NCI-H2196 treated with DMSO at 0.1 percent for 48 hours (cell line): ENCODE measurements at regions not wholly inside any gene's neighbourhood (a gene's known extent, or its start where the extent isn't known, plus 50 kb on each side); places are given as distances from the start of the nearest gene placed in this dataset.

Experiments used
- DNase-seq: peaks from one replicate; lab custom pipeline; 2025; ENCODE audit not compliant: unreplicated experiment; lab: John Stamatoyannopoulos, UW

DNA sequence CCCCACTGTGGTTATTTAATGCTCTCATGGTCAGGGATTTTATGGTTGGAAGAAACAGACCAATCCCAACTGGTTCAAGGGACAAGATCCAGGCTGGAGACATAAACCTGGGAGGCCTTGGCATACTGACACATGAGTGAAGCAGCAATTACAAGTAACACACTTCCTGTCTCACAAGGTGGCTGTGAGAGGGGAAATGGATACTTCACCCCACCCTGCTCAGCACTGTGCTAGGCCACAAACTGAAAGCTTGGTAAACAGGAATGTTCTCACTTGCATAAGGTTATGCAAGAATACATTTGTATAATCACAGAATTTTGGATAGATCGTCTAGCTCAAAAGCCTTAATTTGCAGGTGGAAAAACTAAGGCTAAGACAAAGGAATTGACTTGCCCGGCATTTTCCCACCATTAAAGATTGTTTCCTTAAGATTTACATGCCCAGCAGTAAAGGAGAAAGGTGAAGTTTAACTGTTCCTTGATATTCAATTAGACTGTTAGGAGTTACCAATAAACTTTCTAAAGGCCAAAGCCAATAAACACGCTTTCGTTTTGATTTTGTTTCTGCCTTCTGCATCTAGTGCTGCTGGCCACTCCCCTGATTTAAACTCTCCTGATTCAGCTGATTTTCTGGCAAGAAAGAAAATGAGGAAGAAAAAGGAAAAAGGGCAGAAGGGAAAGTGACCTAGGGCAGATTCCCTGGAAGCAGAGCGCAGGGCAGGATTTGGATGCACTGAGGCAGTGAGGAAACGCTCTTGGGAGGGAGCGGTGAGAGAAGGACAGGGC, 215.6 kb upstream of the CDH5 start:
- no peak for DNase-seq

DNA sequence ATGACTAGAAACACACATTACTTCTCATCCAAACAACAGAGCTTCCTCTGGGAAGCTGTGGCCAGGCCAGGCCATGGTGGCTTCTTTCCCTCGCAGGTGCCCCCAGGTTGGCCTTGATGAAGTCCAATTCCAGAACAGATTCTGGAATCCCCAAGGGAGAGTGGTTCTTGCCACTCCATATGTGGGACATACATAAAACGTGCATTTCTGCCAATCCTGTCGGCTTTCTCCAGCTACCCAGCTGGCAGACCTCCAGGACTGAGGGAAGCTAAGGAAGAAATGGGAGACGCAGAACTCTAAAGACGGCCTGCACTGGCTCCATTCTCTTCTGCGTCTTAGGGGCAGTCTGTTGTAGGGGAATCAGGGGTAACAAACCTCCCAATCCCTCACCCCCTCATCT, 219.2 kb upstream of the CDH5 start:
- DNase-seq, result no peak

DNA sequence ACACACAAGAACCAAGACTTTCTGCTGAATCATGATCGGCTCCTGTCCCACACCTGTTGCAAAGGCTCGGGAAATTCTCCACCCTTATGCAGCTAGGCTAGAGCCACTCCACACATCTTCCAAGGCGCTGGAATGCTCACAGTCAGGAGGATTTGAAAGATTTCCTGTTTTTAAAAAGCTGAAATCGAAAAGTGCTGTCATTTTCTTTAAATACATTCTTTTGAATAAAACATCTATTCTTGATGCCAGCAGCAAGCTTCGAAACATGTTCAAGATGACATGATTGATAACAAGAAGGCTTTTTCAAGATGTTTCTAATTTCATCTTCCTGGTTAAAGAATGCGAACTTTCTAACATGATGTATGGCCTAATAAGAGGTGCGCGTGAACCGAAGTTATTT, 219.7 kb upstream of the CDH5 start:
- DNase-seq, result no peak

DNA sequence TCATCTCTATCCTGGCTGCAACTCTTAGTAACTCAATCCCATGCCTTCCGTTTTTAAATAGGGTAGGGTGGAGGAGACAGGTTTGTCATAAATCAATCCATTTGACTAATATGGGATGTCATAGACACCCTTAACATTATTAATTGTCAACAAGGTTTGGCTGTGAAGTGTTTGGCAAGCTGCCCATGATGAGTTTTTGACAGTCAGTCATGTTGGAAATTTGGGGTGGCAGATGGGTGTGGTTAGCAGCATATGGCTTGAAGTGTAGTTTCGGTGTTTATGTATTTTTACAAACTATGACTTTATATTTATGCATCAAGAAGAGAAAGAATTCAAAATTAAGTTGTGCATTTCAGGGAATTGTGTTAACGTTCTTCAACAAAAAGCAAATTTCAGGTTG, 221.8 kb upstream of the CDH5 start:
- no peak for DNase-seq

DNA sequence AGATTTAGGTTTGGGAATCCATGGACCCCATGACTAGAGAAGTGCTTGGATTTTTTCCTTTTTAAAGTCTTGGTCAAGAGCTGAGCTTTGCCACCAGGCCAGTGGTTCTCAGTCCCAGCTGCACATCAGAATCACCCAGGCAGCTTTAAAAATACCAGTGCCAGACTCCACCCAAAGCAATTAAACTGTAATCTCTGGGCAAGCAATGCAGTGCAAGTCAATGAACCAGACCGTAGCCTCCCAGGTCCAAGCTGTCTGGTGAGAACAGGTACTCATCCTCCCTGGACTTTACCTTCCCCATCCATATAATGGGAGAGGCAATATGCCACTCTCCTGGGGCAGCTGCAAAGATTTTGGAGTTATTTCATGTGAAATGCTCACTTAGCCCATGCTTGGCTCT, 223.1 kb upstream of the CDH5 start:
- DNase-seq, result no peak

DNA sequence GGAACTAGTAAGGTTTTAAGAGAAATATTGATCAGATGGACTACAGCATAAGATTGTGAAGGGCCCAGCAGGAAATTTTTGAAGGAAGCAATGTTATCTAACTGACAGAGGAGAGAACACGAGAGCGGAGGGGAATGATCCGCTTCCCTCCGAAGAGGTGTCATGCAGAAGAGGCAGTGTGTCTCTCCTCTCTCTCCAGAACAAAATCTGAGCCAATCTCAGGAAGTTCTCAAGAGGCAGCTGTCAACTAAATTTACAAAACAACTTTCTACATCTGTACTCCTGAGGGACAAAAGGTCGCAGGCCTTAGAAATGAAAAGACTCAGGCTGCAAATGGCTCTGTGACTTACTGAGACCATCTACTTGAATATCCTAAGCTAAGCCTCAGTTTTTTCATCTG, 224.6 kb upstream of the CDH5 start:
- no peak for DNase-seq

DNA sequence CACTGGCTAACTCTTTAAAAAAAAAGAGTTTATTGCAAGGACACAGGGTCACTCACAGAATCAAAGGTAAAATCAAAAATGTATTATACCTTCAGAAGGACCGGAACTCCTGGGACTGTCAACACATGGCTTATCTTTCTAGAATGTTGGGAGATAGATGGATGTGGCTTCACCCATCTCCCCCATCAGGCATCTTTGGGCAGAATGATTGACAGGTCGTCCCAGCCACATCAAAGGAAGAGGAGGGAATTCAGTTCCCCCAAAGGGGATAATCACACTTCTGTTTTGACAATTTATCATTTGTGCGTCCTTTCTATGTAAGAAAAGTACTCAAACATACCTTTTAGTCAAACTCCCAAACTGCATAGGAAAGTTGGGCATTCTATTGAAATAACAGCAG, 228.6 kb upstream of the CDH5 start:
- DNase-seq, result no peak

DNA sequence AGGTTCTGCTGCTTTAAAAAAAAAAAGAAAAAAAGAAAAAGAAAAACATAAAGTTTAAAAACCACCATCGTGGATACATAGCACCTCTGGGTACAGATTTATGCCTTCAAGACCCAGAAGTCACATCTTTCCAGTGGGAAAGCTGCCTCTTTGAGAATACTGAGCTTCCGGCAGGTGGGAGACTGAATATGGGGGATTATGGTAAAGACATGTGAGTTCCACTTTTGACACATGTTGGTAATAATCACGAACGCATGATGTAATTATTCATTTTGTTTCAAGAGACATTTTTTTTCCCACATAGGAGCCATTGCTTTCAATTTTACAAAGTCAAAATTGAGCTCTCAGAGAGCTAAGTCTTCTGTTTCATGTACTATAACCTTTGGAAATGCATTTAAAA, 229.7 kb upstream of the CDH5 start:
- no peak for DNase-seq

DNA sequence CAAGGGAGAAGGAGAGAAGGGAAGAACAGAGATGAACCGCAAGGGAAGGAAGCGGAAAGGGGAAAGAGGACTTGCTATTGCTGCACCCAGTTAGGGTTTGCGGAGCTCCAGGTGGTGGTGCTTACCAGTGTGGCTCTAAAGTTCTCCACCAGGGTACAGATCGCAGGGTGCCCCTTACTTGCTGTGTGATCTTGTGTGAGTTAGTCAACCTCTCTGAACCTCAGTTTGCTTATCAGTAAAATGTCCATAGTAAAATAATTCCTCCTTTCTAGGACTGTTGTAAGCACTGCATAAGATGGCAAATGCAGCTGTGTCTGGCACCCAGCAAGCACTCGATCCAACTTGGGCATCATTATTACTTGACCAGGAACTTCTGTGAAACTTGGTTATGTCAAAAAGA, 230.7 kb upstream of the CDH5 start:
- DNase-seq, result no peak

DNA sequence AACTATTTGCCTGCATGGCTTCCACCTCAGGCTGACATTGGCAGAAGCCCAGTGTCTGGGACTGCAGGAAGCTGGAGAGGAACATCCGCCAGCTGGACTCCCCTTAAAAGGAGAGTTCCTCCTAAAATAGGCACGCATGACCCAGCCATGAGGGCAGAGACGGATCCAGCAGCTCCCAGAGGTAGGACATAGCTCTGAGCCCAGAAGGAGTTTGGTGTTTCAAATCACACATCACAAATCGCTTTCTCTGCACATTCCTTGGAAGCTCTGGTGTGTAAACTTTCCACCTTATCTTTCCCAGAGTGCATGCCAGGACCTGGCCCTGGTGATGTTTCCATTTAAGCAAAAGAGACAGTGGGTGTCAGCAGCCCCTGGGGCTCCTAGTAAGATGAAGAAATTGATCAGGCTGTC, 231.1 kb upstream of the CDH5 start:
- no peak for DNase-seq

DNA sequence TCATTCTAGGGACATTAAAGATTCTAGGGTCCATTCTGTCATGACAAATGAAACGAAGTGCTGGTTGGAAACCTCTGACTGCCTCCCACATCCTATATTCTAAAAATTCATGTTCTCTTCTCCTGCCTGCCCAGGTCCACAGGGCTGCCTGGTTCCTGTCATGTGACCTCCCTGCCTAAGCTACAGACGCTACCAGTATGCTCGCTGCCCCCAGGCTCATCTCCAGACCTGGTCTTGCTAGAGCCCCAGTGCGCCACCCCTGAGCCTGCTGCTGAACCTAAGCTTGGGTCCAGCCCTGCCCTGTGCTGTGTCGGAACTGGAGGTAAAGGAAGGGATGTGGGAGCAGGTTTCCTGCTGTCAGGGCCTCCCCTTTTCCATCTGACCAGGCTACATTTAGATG, 231.6 kb upstream of the CDH5 start:
- DNase-seq, result no peak

DNA sequence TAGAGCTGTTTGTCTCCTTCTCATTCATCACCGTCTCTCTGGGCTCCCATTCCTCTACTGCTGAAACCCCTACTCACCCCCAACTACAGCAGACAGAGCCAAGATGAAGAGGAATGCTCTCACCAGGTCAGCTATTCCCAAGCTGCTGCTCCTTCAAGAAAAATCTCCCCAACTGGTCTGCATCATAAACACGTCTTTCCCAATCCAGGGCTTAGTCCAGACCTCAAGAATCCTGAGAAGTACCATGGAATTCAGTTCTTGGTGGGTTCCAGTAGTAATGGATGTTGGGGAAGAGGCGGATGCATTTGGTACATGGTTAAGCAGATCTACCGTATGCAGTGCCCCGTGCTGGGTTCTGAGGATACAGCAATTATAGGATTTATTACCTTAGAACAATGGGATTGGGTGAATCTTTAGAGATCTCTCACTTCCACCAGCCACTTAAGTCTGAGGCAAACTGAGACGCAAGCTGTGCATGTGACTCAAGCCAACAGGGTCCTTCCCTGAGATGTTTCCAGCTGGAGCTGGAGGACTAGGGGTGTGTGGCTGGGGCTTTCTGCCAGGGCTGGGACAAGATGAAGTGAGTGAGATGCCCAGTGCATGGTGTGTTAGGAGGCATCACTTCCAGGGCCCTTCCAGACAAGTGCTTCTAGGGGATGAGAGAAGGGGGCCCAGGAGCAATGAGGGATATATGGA, 232.7 kb upstream of the CDH5 start:
- no peak for DNase-seq

DNA sequence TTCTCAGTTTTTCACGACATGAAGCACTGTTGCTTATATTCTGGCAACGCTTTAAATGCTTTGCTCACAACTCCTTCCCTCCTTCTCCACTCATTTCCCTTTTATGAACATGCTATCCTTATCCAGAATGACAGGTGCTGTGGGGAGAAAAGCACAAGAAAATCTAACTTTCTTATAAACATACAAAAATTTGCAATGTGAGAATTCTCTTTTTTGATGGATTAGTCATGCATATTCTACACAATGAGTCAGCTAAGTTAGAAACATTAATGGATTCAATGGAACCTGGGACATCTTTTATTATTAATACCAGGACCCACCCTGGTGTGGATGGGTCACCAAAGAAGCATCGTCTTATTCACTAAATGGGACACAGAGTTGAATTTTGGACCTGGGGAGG, 234.6 kb upstream of the CDH5 start:
- DNase-seq, result no peak

DNA sequence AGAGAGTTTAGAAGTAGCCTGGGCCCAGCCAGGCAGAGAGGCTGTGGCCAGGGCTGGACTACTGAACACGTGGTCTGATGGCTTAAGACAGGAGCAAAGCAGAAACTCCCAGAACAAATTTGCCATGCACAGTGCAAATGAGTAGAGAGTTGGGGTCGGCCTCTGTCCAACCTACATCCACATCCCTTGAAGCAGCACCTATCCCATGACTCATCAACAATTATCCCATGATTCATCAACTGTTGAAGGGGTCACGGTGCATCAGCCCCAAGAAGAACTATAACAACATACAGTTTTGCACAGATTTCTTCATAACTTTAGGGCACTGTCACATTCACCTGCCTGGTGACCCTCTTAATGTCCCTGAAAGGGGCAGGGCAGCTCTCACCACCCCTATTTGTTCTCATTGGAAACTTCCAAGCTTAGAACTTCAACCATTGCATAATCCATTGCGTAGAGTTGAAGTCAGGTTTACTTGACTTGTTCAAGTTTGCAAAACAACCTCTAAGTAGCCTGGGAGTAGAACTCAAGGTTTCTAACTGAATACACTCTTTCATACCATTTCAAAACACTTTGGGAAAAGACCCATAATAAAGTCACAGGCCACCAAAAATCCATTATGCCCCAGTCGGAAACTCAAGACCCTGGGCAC, 235.2 kb upstream of the CDH5 start:
- no peak for DNase-seq

DNA sequence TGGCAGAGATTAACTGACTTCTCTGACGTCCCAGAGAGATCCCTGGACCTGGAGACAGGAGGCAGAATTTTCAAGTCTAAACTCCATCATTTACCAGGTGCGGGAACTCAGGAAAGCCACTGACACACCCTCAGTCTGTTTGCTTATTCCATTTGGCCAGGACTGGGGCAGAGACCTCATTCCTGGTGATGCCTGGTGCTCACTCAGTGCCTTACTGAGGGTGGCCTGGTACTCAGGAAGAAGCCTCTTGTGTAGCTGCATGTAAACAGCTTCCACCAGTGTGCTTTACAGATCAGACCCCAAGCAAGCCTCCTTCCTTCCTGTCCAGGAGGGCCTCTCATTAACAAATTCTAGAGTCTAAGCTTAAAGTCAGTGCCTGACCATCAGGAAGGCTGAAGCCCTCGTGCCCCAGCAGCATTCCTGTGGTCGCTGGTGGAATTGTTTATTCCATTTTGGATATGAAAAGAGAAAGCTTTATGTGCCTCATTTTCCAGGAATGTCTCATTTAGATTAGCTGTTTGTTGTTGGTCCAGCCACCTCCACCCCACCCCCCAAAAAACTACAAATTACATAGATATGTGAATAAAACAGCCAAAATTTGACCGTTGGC, 236.1 kb upstream of the CDH5 start:
- no peak for DNase-seq

DNA sequence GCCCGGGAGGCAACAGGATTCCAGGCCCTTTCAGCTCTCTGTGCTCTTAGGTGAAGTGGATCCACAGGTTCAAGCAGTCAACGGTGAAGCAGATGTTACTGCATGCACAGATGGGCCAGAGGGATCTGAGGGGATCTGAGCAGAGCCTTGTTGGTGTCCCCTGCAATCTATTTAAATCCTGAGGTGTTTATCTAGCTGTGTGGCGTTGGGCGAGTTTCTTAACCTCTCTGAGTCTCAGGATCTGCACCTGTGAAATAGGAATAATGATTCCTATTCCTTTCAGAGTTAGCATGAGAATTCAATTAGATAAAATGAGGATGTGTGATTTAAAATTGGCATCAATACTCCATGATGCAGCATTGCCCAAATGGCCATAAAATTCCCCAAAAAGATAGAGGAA, 237.3 kb upstream of the CDH5 start:
- no peak for DNase-seq

DNA sequence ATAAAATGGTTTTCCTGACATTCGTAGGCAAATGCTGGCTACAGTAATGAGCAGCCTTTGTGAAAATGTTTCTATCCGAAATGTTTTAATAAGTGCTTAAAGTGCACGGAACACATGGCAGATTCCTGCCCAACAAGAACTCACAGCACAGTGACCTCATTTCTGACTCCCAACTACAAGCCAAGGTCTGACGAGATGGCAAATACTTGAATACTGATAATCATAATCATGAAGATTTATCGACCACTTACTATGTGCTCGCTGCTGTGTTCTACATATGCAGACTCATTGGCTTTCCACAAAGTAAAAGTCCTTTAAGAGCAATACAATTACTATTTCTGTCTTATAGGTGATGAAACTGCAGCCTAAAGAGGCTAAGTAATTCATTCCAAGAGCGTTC, 238.1 kb upstream of the CDH5 start:
- no peak for DNase-seq

DNA sequence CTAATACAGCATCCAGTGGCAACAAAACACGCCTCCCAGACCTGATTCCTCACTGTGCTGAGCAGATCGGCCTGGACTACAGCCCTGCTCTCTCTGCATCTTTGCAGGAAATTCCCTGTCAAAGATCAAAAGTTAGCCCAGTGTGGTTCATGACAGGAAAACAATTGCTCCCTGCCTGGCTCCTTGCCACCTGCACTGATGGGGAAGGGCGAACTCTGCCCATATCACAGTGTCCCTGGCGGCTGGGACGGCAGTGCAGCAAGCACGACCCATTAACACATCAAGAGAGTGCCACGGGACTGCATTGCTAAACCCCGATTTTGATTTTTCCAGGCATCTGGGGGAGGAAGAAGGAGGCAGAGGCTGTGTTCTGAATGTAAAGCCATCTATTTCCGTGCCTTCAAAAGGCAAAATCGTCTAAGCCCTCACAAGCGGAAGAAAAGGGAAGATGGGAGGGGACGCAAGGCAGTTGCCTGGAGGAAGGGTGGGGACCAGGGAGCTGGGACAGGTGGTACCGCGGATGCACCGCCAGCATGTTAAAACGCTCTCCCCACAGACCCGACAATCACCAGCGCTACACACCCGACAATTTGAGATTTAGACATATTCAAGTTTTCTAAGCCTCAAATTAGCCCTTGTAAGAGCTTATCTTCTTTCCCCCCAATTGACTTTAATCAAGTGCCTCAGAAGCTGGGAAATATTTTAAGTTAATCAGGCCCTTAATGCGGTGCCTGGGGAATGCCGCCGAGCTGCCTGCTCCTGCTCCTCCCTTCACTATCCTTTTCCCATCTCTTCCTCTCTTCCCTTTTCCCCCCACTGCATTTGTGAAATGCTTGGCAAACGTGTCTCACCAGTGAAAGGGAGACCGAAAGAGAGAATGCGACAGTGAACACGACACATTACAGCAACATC, 238.8 kb upstream of the CDH5 start:
- DNase-seq, result no peak

DNA sequence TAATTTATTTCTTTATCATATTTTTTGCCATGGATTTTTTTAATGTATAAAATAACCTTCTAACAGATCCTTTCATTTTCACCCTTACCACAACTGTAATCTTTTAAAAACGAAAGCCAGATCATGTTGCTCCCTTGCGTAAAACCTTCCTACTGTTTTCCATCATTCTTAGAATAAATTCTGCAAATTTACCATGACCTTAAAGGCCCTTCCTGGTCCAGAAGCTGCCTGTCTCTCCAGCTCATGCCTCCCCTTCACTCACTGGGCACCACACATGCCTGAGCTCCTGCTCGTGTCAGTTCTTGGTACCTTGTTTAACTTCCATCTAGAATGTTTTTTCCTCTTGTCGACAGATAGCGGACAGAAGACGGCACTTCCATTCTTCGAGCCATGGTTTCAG, 245.0 kb upstream of the CDH5 start:
- DNase-seq, result no peak

DNA sequence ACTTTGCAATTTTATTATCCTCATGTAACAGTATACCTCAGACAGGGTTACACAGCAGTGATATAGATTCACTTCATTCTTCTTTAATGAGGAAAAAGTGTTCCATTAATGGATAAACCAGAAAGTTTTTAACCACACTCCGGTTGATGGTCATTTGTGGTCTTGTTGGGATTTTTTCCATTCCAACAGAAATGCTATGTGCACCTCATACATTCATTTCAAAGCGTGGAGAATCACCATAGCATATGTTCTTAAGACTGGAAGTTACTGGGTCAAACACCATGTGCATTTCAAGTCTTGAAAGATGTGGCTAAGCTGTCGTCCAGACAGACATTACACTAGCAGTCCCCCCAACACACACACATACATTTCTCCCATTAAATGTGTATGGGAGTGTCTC, 245.8 kb upstream of the CDH5 start:
- DNase-seq, result no peak
